Ishikawa (cell line): ENCODE measurements at regions not wholly inside any gene's neighbourhood (a gene's known extent, or its start where the extent isn't known, plus 50 kb on each side); places are given as distances from the start of the nearest gene placed in this dataset.

Experiments
- CEBPB ChIP-seq: IDR thresholded peaks from 2 replicates; pipeline ENCODE4 v1.6.1; 2012
- CREB1 ChIP-seq: IDR thresholded peaks from 2 replicates; pipeline ENCODE4 v1.6.1; 2012; ENCODE audit warnings: low read depth
- EGR1 ChIP-seq: IDR thresholded peaks from 2 replicates; pipeline ENCODE4 v1.6.1; 2012
- EP300 ChIP-seq: IDR thresholded peaks from 2 replicates; pipeline ENCODE4 v1.6.1; 2012; ENCODE audit warnings: borderline replicate concordance
- FOXM1 ChIP-seq: IDR thresholded peaks from 2 replicates; pipeline ENCODE4 v1.6.1; 2012; ENCODE audit warnings: low read depth, borderline replicate concordance
- NFIC ChIP-seq: IDR thresholded peaks from 2 replicates; pipeline ENCODE4 v1.6.1; 2012
- RAD21 ChIP-seq: IDR thresholded peaks from 2 replicates; pipeline ENCODE4 v1.6.1; 2012; ENCODE audit warnings: low read depth
- TAF1 ChIP-seq: IDR thresholded peaks from 2 replicates; pipeline ENCODE4 v1.6.1; 2012; ENCODE audit warnings: low read depth, mild to moderate bottlenecking
- TCF12 ChIP-seq: IDR thresholded peaks from 2 replicates; pipeline ENCODE4 v1.6.1; 2012; ENCODE audit warnings: low read depth
- TEAD4 ChIP-seq: IDR thresholded peaks from 2 replicates; pipeline ENCODE4 v1.6.1; 2012
- YY1 ChIP-seq: IDR thresholded peaks from 2 replicates; pipeline ENCODE4 v1.6.1; 2012; ENCODE audit warnings: low read depth
- ZBTB7A ChIP-seq: IDR thresholded peaks from 2 replicates; pipeline ENCODE4 v1.6.1; 2012; ENCODE audit warnings: low read depth
- TF ChIP-seq, protein P1 (sequence below): IDR thresholded peaks from 2 replicates; pipeline ENCODE4 v1.6.1; 2012
- TF ChIP-seq, protein P2 (sequence below): IDR thresholded peaks from 2 replicates; pipeline ENCODE4 v1.6.1; 2012; ENCODE audit warnings: low read depth, mild to moderate bottlenecking
- TF ChIP-seq, protein P3 (sequence below): IDR thresholded peaks from 2 replicates; pipeline ENCODE4 v1.6.1; 2012

DNA sequence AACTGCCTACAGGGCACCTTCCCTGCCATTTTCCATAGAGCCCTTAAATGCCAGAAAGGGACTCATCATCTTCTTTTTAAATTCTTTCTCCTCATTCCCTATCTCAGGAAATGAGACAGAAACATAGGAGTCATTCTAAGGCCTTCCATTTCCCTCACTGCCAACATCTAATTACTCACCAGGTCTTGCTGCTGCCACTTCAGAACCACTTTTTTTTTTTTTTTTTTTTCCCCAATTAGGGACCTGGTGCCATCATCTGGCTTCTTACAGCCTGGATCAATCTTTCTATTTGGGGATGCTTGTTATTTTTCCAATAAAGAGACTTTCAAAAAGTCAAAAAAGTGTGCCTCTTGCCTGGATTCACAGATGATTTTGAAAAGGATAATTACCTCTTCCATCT lies 373.4 kb downstream of the LPIN1 start:
- TF ChIP-seq CEBPB (no peak), FOXM1 (no peak), CREB1 (no peak)

DNA sequence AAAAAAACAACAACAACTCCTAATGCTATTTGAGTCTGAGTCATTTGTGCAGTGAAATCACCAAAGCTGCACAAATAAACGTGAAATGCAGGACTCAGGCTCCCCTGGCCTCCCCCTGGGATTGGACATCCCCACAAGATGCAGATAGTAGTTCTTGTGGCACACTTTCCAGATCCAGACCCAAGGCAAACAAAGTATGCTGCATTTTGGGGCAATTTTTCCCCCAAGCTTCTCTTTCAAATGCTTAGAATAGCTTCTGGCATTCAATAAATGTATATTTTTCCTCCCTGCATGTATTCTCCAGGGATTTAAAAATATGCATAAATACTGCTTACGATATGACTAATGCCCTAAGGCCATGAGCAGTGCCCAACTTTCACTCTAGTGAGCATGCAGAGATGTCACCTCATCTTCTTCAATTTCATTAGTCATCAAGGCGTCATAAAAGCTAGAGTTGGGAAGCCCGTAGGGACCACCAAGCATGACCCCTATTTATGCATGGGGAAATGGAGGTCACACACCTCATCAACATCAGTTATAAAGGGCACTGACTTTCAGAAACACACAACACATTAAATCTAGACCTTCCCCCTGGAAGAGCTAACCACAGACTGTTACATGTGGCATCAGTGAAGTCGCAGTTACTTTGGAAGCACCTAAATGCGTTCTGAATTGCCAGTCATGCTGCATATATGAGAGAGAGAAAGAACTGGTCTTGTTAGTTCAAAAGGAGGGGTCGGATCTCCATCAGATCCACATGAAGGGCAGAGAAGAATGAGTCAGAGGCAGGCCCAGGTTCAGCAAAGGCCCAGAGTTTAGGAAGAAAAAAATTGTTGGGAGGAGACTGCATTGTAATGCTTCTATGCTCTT lies 374.1 kb downstream of the LPIN1 start:
- TF ChIP-seq YY1 (no peak), EGR1 (no peak), TEAD4 (no peak), ZBTB7A (no peak), CEBPB (no peak), EP300 (no peak), NFIC (no peak), RAD21 (no peak), TCF12 (no peak), FOXM1 (no peak), TAF1 (no peak), CREB1 (no peak)
- TF ChIP-seq, protein P1, sequence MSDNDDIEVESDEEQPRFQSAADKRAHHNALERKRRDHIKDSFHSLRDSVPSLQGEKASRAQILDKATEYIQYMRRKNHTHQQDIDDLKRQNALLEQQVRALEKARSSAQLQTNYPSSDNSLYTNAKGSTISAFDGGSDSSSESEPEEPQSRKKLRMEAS: no peak
- TF ChIP-seq, protein P2, sequence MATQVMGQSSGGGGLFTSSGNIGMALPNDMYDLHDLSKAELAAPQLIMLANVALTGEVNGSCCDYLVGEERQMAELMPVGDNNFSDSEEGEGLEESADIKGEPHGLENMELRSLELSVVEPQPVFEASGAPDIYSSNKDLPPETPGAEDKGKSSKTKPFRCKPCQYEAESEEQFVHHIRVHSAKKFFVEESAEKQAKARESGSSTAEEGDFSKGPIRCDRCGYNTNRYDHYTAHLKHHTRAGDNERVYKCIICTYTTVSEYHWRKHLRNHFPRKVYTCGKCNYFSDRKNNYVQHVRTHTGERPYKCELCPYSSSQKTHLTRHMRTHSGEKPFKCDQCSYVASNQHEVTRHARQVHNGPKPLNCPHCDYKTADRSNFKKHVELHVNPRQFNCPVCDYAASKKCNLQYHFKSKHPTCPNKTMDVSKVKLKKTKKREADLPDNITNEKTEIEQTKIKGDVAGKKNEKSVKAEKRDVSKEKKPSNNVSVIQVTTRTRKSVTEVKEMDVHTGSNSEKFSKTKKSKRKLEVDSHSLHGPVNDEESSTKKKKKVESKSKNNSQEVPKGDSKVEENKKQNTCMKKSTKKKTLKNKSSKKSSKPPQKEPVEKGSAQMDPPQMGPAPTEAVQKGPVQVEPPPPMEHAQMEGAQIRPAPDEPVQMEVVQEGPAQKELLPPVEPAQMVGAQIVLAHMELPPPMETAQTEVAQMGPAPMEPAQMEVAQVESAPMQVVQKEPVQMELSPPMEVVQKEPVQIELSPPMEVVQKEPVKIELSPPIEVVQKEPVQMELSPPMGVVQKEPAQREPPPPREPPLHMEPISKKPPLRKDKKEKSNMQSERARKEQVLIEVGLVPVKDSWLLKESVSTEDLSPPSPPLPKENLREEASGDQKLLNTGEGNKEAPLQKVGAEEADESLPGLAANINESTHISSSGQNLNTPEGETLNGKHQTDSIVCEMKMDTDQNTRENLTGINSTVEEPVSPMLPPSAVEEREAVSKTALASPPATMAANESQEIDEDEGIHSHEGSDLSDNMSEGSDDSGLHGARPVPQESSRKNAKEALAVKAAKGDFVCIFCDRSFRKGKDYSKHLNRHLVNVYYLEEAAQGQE: no peak
- TF ChIP-seq, protein P3, sequence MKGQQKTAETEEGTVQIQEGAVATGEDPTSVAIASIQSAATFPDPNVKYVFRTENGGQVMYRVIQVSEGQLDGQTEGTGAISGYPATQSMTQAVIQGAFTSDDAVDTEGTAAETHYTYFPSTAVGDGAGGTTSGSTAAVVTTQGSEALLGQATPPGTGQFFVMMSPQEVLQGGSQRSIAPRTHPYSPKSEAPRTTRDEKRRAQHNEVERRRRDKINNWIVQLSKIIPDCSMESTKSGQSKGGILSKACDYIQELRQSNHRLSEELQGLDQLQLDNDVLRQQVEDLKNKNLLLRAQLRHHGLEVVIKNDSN: no peak

DNA sequence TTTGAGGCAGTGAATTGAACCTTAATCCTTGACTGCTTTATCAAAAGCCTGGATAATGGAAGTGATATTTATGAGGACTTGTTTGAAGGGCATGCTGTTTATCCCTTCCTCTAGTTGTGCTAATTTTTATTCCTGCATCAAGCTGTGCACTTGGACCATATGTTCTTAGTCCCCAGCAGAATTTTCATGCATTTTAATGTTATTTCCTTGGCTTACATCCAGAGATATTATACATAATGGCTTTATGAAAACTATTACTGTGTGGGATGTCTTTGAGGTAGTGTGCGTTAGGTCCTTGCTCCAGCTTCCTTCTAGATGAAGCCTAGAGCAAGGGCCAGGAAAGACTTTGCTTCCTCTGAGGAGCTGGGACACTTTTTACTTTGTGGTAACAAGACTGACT lies 378.4 kb downstream of the LPIN1 start:
- TF ChIP-seq EP300 (no peak), TEAD4 (no peak), CEBPB (no peak), YY1 (no peak), RAD21 (no peak), ZBTB7A (no peak), FOXM1 (no peak), NFIC (no peak), TCF12 (no peak), EGR1 (no peak)
- TF ChIP-seq, protein P3: no peak
- TF ChIP-seq, protein P2: no peak

DNA sequence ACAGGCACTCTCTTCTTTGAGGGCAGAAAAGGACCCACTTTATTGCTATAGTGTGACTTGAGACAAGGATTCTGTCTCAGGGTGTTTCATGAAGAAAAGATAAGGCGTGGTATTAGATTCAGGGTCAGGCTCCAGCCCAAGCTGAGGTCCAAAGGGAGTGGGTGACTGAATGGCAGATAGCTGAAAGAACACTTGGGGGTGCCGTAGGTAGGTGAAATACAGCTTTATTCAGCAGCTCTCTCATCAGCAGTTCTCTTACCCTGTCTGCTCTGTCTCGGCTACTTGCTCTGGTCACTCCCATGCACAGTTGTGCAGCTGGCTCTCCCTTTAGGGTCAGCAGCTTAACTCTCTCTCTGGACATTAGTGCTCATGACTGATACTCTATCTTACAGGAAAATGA lies 379.9 kb downstream of the LPIN1 start:
- no peak for TF ChIP-seq TEAD4
- TF ChIP-seq, protein P3: no peak
- TF ChIP-seq CREB1: no peak
- no peak for TF ChIP-seq RAD21
- no peak for TF ChIP-seq NFIC
- TF ChIP-seq TAF1: no peak
- TF ChIP-seq EP300: no peak
- TF ChIP-seq YY1: no peak
- no peak for TF ChIP-seq EGR1
- TF ChIP-seq, protein P2: no peak
- TF ChIP-seq CEBPB: no peak
- TF ChIP-seq, protein P1: no peak
- TF ChIP-seq FOXM1: no peak
- no peak for TF ChIP-seq TCF12
